Myocyte (in vitro differentiated cells): ENCODE measurements at regions not wholly inside any gene's neighbourhood (a gene's known extent, or its start where the extent isn't known, plus 50 kb on each side); places are given as distances from the start of the nearest gene placed in this dataset.

ENCODE experiments used
- DNase-seq: peaks from one replicate; pipeline ENCODE4 v3.0.0-alpha.2; 2012; ENCODE audit warnings: low read depth

GRCh38 chr10:10589540-10590303, 427.9 kb upstream of the CELF2 start:
- peak; percentile 74 for DNase-seq

- no peak for DNase-seq
Measured at GRCh38 chr10:10591715-10592341, 425.8 kb upstream of the CELF2 start.

GRCh38 chr10:10596256-10596655, 421.4 kb upstream of the CELF2 start:
- DNase-seq: no peak

- DNase-seq: no peak
Measured at GRCh38 chr10:10598297-10598696, 419.4 kb upstream of the CELF2 start.

GRCh38 chr10:10600004-10600403, 417.7 kb upstream of the CELF2 start:
- no peak for DNase-seq

- peak; percentile 26 for DNase-seq
Measured at GRCh38 chr10:10605551-10606081, 412.1 kb upstream of the CELF2 start.

GRCh38 chr10:10609379-10609955, 408.2 kb upstream of the CELF2 start:
- no peak for DNase-seq

- DNase-seq: no peak
Measured at GRCh38 chr10:10610171-10610570, 407.5 kb upstream of the CELF2 start.

GRCh38 chr10:10612151-10612550, 405.5 kb upstream of the CELF2 start:
- DNase-seq: no peak

- no peak for DNase-seq
Measured at GRCh38 chr10:10613656-10614244, 403.9 kb upstream of the CELF2 start.

GRCh38 chr10:10617686-10618085, 400.0 kb upstream of the CELF2 start:
- DNase-seq: no peak

GRCh38 chr10:10618139-10618538, 399.5 kb upstream of the CELF2 start:
- DNase-seq: no peak

GRCh38 chr10:10623958-10624566, 393.6 kb upstream of the CELF2 start:
- DNase-seq: no peak

- DNase-seq: no peak
Measured at GRCh38 chr10:10624567-10624962, 393.1 kb upstream of the CELF2 start.

GRCh38 chr10:10625491-10625890, 392.2 kb upstream of the CELF2 start:
- no peak for DNase-seq

- no peak for DNase-seq
Measured at GRCh38 chr10:10626734-10627133, 390.9 kb upstream of the CELF2 start.

- no peak for DNase-seq
Measured at GRCh38 chr10:10627414-10627813, 390.3 kb upstream of the CELF2 start.

- DNase-seq: no peak
Measured at GRCh38 chr10:10629512-10629911, 388.2 kb upstream of the CELF2 start.

- no peak for DNase-seq
Measured at GRCh38 chr10:10630281-10630680, 387.4 kb upstream of the CELF2 start.

GRCh38 chr10:10630782-10631181, 386.9 kb upstream of the CELF2 start:
- DNase-seq: no peak

- DNase-seq: no peak
Measured at GRCh38 chr10:10642189-10642588, 375.5 kb upstream of the CELF2 start.

GRCh38 chr10:10642751-10643150, 374.9 kb upstream of the CELF2 start:
- peak; percentile 64 for DNase-seq
